Ectodermal cell (in vitro differentiated cells): ENCODE measurements at regions not wholly inside any gene's neighbourhood (a gene's known extent, or its start where the extent isn't known, plus 50 kb on each side); places are given as distances from the start of the nearest gene placed in this dataset.

Source experiments
- H3K27ac ChIP-seq: 2 replicates; pipeline ENCODE4 v1.7.0; 2013; ENCODE audit warnings: mild to moderate bottlenecking, low read depth, low read length; ENCODE audit not compliant: insufficient read depth, poor library complexity, severe bottlenecking
- H3K27me3 ChIP-seq: 2 replicates; pipeline ENCODE4 v1.7.0; 2013; ENCODE audit warnings: mild to moderate bottlenecking, low read length; ENCODE audit not compliant: insufficient read depth, control insufficient read depth, poor library complexity, severe bottlenecking
- H3K36me3 ChIP-seq: one replicate; pipeline ENCODE4 v1.7.0; 2013; ENCODE audit warnings: low read length; ENCODE audit not compliant: control insufficient read depth, insufficient read depth
- H3K4me1 ChIP-seq: one replicate; pipeline ENCODE4 v1.7.0; 2013; ENCODE audit warnings: low read length; ENCODE audit not compliant: control insufficient read depth, insufficient read depth
- H3K4me3 ChIP-seq: 2 replicates; pipeline ENCODE4 v1.7.0; 2013; ENCODE audit warnings: low read depth, low read length, control low read depth; ENCODE audit not compliant: insufficient read depth
- H3K9me3 ChIP-seq: 2 replicates; pipeline ENCODE4 v1.7.0; 2013; ENCODE audit warnings: mild to moderate bottlenecking, low read length, moderate library complexity; ENCODE audit not compliant: control insufficient read depth
- WGBS, 2 experiments: methylation state at CpG; one replicate each; pipeline ENCODE4 v1.1.7; 2013; ENCODE audit warnings: missing lambda C conversion rate in 2 of 2; 5-methylcytosine and 5-hydroxymethylcytosine counted together

DNA sequence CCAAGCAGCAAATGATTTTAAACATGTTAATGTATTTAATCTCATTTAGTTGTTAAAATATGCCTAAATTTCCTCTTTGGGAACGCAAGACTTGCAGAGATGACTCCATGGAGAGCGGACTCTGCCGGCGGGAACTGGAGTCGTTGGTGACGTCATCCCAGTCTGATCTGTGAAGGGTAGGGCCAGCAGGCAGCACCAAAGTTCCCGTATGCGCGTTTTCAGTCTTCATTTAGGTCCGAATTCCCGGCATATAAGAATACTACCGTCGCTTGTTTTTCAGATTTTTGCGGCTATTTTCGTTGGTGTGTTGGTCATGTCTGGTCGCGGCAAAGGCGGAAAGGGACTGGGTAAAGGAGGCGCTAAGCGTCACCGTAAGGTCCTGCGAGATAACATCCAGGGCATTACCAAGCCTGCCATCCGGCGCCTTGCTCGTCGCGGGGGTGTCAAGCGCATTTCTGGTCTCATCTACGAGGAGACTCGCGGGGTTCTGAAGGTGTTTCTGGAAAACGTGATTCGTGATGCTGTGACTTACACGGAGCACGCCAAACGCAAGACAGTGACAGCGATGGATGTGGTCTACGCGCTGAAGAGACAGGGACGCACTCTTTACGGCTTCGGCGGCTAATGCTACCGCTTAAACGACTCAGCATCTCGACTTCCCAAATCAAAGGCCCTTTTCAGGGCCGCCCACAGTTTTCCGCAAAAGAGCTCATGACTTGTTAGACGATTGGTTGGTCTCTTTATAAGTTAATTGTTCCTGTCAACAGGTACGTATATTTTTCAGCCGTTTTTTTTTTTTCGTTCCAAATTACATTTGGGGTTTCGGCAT lies 117.3 kb downstream of the HFE start:
- Histone ChIP-seq H3K4me3 (peak overlapping the region; percentile 85), H3K27ac (peak overlapping the region; percentile 98), H3K4me1 (peaks cover 8% of the 10 kb centered on the region), H3K9me3 (no peaks in the 10 kb centered on the region), H3K27me3 (no peaks in the 10 kb centered on the region), H3K36me3 (no peaks in the 10 kb centered on the region)
- 0% methylated on average over 52 to 53 of the region's 53 CpGs for WGBS, 2 experiments

DNA sequence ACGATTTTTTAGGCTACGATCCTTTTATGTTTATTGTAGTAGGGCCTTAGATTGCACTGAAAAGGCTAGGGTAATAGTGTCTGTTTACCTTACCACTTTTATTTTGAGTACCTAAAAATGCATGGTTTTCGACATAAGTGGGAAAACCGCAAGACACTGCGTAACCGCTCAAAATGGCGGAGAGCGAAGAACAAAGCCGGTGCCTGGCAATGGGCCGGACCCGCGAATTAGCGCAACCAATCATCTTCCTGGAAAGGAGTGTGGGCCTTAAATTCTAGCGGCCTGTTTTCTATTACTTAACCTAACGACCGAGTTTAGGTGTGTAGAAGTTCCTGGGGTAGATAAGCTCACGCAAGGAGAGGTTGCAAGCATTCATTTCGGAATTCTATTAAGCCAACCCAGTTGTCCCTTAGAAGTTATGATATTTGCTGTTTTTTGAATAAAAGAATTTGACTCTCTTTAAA lies 118.0 kb downstream of the HFE start:
- H3K36me3 ChIP-seq: no peaks in the 10 kb centered on the region
- WGBS, 2 experiments: 0% methylated on average over 14 to 18 of the region's 18 CpGs
- peak overlapping the region; percentile 85 for H3K4me3 ChIP-seq
- no peaks in the 10 kb centered on the region for H3K9me3 ChIP-seq
- peak overlapping the region; percentile 98 for H3K27ac ChIP-seq
- no peaks in the 10 kb centered on the region for H3K27me3 ChIP-seq
- peaks cover 8% of the 10 kb centered on the region for H3K4me1 ChIP-seq

DNA sequence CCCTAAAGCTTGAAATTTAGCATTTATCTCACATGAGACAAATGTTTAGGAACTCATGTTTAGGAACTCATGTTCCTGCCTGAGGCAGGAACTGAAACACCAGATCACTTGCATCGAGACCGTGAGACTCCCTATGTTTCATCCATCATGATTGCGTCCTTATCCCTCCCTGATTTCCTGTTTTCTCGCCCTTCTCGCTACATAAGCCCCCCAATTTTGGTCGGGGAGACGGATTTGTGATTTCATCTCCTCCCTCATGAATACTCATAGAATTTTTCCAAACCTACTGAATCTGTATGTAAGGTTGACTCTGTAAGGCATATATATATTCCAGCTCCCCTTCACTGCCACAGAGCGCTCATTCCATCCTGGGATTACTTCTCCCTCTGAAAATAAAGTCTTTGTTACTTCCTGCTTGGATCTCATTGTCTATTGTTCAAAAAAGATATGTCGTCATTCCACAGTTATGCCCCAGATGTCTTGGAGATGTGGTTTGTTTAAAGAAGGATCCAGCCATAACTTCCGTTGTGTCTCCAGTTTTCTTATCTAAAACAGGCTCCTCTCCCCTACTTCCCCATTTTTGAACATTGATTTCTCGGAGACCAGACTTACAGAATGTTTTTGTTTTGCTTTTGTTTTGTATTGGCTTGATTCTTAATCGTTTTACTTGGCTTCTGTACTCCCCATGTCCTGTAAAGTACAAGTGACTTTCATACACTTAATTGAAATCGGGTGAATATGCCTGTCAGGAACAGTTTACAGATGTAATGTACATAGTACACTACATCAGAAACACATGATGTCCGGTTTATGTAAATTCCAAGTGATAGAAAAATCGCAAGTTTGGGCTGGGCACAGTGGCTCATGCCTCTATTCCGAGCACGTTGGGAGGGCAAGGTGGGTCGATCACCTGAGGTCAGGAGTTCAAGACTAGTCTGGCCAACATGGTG lies 118.7 kb downstream of the HFE start:
- Histone ChIP-seq H3K9me3 (no peaks in the 10 kb centered on the region), H3K4me3 (peak overlapping the region; percentile 85), H3K36me3 (no peaks in the 10 kb centered on the region), H3K4me1 (peaks cover 8% of the 10 kb centered on the region), H3K27ac (peak overlapping the region; percentile 98), H3K27me3 (no peaks in the 10 kb centered on the region)
- 12% methylated on average over 14 to 18 of the region's 18 CpGs for WGBS, 2 experiments

DNA sequence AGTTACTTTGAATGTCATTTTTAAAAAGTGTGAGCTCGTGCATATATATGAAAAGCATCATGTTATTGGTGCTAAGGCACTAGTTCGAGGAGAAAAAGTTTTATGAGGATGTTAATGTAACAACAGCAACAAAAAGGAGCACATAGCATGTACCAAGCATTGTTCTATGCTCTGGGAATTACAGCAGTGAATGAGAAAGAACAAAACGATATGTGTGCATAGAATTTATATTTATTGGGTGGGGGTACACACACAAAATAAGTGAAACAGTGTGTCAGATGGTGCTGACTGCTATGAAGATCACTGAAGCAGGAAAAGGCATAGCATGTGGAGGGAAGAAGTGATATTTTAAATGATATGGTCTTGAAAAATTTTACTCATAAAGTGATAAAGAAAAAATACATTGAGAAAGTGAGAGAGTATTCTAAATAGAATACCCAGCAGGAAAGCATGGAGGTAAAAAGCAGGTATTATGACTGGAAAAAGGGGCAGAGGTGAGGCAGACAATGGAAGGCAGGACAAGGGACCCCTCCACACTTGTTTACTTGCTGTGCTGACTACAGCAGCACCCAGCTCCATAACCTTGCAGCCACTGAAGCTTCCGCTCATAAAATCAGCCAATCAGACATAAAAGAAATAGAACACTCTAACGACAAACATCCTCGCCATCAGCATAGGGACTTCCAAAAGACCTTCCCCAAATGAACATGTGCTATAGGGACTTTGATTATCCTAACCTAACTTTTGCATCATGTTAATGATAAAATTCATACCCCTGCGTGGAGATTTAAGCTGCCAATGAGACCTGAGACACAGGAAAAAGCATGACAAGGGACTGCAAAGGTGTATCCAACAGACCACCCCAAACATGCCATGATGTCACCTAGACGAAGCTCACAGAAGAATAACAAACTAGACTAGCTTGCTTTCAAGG lies 119.9 kb downstream of the HFE start:
- Histone ChIP-seq H3K27me3 (no peaks in the 10 kb centered on the region), H3K36me3 (no peaks in the 10 kb centered on the region), H3K27ac (no peak overlapping the region), H3K4me1 (peaks cover 8% of the 10 kb centered on the region), H3K9me3 (no peaks in the 10 kb centered on the region), H3K4me3 (peak overlapping the region; percentile 85)
- 85 to 86% methylated on average over 8 of the region's 8 CpGs for WGBS, 2 experiments

DNA sequence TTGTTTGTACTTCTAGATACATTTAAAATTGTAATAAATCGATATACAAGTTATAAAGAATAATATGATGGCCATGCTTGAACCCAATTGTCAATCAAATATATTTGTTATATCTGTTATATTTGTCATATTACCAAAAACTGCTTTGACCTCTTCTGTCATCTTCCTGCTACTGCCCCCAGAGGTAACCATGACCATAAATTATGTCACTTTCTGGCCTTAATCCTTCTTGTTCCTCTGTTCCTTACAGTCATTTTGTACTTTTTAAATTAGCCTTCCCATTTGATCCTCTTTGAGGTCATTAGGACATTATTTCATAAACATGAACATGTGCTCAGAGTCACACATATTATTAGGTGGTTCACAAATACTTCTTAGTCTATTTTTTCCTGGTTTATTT lies 124.7 kb downstream of the HFE start:
- no peaks in the 10 kb centered on the region for H3K27me3 ChIP-seq
- no peaks in the 10 kb centered on the region for H3K36me3 ChIP-seq
- whole genome bisulfite sequencing, 2 experiments: no CpG with 5 or more reads among the region's 1 CpG
- H3K9me3 ChIP-seq: no peaks in the 10 kb centered on the region
- no peak overlapping the region for H3K27ac ChIP-seq
- H3K4me1 ChIP-seq: peaks cover 5% of the 10 kb centered on the region
- no peak overlapping the region for H3K4me3 ChIP-seq

DNA sequence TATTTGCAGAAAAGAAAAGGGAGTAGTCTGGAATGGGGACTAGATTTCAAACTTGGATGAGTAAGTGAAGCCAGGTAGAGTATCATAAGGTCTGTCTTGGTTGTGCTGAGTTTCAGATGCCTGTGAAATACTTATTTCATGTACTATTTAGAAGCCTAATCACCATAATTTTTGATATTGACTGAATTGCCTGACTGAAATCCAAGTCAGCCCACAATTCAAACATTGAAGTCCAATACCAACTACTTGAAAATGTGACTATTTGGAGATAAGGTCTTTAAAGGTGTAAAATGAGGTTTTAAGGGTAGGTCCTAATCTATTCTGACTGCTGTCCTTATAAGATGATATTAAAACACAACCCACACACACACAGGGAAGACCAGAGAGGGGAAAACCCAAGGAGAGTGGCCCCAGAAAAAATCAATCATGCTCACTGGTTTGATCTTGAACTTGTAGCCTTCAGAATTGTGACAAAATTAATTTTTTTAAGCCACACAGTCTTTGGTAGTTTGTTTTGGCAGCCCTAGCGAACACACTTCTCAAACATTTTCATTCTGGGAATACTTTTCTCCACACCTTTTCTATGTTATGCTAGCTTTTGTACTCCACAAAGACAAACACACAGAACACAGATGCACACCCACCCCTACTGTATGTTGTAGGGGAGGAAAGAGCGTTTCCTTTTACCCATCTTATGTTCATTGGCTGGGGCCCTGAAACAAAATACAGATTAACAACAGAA lies 126.3 kb downstream of the HFE start:
- Histone ChIP-seq H3K36me3 (no peaks in the 10 kb centered on the region), H3K9me3 (no peaks in the 10 kb centered on the region), H3K27me3 (no peaks in the 10 kb centered on the region), H3K4me3 (no peak overlapping the region), H3K27ac (no peak overlapping the region), H3K4me1 (no peaks in the 10 kb centered on the region)
- 79 to 88% methylated on average over 1 of the region's 2 CpGs for WGBS, 2 experiments

DNA sequence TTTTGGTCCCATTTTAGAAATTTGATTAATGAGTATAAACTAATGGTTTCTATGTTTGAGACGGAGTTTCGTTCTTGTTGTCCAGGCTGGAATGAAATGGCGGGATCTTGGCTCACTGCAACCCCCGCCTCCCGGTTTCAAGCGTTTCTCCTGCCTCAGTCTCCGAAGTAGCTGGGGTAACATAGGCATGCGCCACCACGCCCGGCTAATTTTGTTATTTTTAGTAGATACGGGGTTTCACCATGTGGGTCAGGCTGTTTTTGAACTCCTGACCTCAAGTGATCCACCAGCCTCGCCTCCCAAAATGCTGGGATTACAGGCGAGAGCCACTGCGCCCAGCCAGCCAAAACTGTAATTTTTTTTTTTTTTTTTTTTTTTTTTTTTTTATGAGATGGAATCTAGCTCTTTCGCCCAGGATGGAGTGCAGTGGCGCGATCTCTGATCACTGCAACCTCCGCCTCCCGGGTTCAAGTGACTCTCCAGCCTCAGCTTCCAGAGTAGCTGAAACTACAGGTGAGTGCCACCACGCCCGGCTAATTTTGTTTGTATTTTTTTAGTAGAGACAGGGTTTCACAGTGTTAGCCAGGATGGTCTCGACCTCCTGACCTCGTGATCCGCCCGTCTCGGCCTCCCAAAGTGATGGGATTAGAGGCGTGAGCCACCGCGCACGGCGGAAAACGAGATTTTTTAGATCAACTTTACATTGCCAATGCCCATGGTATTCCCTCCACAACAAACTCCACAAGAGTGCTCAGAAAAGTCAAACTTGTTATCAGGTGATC lies 127.8 kb downstream of the HFE start:
- Histone ChIP-seq H3K4me1 (peaks cover 3% of the 10 kb centered on the region), H3K36me3 (no peaks in the 10 kb centered on the region), H3K27me3 (no peaks in the 10 kb centered on the region), H3K27ac (peak overlapping the region; percentile 99), H3K4me3 (peak overlapping the region; percentile 84), H3K9me3 (no peaks in the 10 kb centered on the region)
- WGBS, 2 experiments: 49% methylated on average over 31 to 32 of the region's 32 CpGs

DNA sequence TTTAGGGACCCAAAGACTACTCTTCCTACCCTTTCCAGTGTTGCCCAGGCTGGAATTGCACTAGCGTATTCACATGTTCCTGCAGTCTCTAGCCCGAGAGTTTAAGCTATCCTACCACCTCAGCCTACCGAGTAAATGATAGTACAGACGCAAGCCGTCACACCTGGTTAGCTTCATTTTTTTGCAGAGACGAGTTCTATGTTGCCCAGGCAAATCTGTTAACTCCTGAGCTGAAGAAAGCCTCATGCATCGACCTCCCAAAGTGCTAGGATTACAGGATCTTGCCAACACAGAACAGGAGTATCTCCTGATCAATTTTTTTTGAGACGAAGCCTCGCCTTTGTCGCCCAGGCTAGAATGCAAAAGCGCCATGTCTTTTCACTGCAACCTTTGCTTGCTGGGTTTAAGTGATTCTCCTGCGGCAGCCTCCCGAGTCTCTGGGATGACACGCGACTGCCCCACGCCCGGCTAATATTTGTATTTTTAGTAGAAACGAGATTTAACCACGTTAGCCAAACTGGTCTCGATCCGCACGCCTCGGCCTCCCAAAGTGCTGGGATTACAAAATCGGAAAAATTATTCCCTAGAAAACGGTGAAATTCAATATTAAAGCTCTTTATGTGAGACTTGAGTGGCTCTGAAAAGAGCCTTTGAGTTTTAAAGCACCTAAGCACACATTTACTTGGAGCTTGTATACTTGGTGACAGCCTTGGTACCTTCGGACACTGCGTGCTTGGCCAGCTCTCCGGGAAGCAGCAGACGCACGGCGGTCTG lies 128.5 kb downstream of the HFE start:
- no peaks in the 10 kb centered on the region for H3K9me3 ChIP-seq
- H3K27me3 ChIP-seq: no peaks in the 10 kb centered on the region
- no peaks in the 10 kb centered on the region for H3K36me3 ChIP-seq
- peaks cover 3% of the 10 kb centered on the region for H3K4me1 ChIP-seq
- H3K4me3 ChIP-seq: peak overlapping the region; percentile 84
- peak overlapping the region; percentile 99 for H3K27ac ChIP-seq
- WGBS, 2 experiments: 5 to 8% methylated on average over 31 of the region's 31 CpGs
